HG02571 (cell line): ENCODE measurements at regions not wholly inside any gene's neighbourhood (a gene's known extent, or its start where the extent isn't known, plus 50 kb on each side); places are given as distances from the start of the nearest gene placed in this dataset.

Experiments
- ATAC-seq: cut with Tn5 transposase; IDR thresholded peaks from one replicate; pipeline ENCODE4 v1.9.1; 2021; ENCODE audit warnings: mild to moderate bottlenecking, moderate library complexity; ENCODE audit not compliant: unreplicated experiment

DNA sequence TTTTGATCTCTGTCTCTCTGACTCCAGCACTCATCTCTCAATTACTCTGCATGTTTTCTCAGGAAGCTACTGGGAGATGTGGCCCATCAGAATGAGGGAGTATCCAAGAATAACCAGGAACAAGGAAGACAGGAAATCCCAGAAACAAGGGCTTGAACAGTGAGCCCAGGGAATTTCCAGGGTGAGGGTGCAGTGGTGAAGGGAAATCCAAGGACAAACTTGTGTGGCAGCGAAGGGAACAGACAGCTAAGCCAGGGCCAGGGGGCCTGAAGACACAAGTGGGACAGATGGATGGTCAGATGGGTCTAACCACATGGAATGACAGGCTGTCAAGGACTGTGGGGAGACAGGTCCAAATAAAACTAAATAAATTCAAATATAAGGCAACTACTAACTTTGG, 121.8 kb upstream of the ERRFI1 start:
- ATAC-seq: no peak

DNA sequence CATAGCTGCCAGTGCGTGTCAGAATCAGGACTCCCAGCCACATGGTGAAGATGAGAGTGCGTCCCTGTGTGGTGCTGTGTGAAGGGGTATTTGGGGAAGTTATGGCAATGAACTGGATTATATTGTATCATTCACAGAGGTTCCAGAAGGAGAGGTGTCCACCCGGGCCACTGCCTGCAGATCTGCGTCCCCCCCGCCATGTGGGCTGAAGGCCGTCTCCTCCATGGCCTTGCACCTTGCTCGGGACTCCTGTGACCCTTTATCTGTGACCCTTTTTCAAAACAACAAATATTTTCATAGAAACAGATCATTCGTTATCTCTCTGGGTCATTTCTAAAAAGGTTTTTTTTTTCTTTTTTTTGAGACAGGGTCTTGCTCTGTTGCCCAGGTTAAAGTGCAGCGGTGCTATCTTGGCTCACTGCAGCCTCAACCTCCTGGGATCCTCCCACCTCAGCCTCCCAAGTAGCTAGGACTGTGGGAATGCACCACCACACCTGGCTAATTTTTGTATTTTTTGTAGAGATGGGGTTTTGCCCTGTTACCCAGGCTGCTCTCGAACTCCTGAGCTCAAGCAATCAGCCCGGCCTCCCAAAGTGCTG, 120.2 kb upstream of the ERRFI1 start:
- ATAC-seq: no peak

DNA sequence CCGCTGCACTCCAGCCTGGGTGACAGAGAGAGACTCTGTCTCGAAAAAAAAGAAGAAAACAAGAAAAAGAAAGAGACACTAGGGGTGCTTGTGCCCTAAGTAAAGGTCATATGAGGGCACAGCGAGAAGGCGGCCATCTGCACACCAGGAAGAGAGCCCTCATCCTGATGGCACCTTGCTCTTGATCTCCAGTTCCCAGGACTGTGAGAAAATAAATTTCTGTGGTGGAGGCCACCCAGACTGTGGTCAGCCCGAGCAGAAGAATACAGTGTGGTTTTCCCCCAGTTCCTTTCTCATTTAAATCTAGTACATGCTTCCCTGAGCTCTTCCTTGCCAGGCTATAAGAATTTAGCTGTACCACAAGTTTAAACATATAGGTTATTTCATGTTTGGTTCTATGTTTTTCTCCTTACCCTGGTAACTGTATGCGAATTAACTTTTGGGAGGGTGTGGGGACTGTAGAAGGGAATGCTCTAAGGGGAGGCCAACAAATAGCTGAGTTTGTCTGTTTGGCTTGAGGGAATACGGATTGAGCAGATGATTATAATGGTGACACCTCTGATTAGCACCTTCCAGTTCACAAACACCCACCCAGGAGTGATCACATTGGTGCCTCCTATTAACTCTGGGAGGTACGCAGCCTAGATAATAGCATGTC, 119.6 kb upstream of the ERRFI1 start:
- ATAC-seq: no peak

- no peak for ATAC-seq
Observed at GRCh38 chr1:8144323-8144722, 118.2 kb upstream of the ERRFI1 start.

DNA sequence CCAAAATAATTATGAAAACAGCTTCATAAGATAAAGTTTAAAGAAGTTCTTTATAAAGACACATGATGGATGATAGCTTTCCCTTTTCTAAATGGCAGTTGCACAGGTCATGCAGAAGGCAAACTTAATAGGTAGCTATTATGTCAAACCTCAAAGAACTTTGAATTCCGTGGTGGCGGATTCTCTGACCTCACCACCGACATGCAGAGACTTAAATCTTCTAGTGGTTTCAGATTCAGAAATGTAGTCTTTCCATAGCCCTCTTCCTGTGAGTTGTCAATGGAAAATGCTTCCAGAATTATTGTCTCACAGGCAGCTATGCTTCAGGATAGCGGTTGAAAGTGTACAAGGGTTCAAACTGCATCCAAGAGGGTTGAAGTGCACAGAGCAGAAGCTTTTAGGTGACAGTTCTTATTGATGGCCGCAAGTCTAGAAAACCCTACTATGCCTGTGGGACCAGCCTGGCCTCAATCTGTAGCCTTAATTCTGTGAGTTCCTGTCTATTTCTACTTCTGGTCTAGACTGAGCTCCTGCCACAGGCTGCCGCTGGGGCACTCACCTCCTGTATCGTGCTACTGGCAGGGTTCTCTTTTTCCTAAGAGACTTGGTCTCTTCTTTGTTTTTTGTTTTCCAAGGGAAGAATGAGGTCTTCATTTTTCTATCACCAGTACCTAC, 117.0 kb upstream of the ERRFI1 start:
- ATAC-seq: no peak

DNA sequence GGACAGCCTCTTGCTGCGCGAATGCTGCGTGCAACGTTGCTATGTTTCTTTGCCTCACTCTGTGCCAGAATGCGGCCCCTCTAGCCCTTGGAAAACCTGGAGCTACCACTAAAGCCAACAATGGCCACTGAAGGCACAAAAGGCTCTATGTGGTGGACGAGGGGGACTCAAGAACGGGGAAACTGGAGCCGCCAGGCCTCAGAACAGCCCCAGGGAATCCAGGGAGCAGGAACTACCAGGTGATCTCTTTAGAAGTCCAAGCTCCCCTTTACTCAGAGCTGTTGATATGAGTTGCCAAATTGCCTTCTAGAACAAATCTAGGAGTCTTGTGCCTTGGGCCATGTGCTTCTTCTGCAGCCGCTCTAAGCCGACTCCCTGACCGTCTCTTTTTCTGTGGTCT, 113.8 kb upstream of the ERRFI1 start:
- ATAC-seq: no peak

GRCh38 chr1:8139383-8139782, 113.3 kb upstream of the ERRFI1 start:
- no peak for ATAC-seq

- ATAC-seq: no peak
Observed at GRCh38 chr1:8138673-8139072, 112.6 kb upstream of the ERRFI1 start.

- ATAC-seq: no peak
Observed at GRCh38 chr1:8137481-8138244, 111.6 kb upstream of the ERRFI1 start.

- no peak for ATAC-seq
Observed at GRCh38 chr1:8136766-8137165, 110.7 kb upstream of the ERRFI1 start.

- ATAC-seq: no peak
Observed at GRCh38 chr1:8135250-8135649, 109.1 kb upstream of the ERRFI1 start.

- no peak for ATAC-seq
Observed at GRCh38 chr1:8134546-8135235, 108.6 kb upstream of the ERRFI1 start.

DNA sequence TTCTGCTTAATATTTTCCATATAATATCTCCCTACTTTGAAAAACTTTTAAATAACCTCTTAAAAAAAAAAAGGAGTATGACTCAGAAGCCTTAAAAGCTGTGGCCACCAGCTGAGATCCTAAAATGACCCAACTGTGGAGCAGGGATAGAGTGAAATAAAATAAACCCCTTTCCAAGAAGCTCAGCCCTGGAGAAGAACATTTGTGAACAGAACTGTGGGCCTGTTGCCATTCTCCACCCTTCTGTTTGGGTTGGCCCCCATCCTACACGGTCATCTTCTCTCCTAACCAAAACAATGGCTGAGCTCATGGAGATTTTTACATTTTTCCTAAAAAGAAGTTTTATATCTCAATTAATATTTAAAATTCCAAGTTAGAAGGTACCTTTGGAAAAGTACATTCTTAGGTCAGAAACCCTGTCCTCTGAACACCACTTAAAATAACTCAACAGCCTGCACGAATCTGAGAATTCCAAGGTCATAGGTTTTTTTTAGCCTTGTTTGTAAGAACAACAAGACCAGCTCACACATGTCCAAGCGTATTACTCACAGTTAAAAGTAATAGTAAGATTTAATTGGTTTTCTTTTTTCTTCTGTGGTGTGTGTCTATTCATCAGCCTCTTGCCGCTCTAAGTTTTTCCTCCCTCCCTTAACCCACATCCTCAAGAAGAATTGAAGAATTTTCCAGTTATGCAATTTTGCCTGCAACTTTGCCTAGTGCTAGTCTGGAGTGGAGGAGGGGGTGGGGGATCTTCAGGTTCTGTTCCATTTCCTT, 107.7 kb upstream of the ERRFI1 start:
- no peak for ATAC-seq

DNA sequence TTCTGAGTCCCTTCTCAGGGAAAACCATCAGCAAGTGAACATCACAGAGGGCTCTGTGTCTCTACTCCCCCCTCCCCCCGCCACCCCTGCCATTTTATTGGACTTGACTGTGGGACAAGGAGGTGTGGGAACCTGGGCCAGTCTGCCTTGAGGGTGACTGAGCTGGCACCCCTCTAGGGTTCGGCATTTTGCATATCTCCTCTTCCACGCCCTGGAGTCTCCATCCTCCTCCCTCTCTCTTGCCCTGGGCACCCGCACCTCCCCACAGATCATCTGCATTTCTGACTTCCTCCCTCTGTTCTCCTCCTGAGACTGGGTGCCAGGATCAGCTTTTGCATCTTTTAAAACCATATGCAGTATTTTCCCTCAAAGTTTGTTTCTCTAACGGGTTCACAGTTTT, 107.1 kb upstream of the ERRFI1 start:
- no peak for ATAC-seq

DNA sequence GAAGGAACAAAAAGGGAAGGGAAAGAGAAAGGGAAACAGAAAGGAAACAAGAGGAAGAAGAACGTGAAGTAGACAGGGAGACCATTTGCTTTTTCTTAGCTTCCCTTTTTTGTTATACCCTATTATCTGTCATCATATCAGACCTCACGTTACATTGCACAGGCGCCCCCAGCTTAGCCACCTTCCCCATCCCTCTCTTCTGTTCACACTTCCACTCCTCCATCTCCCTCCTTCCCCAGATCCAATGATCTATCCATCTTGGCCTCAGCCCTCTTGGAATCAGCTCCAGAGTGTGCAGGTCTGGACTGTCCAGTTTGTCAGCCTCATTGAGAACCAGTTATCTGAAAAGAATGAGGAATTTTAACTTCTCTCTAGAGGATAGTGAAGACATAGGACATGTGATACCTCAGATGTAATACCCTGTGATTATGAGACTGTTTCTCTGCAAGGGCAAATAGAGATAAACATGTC, 101.1 kb upstream of the ERRFI1 start:
- ATAC-seq: no peak

GRCh38 chr1:8122477-8123407, 96.6 kb upstream of the ERRFI1 start:
- ATAC-seq: no peak

- ATAC-seq: no peak
Observed at GRCh38 chr1:8122160-8122476, 96.0 kb upstream of the ERRFI1 start.

GRCh38 chr1:8121261-8122159, 95.4 kb upstream of the ERRFI1 start:
- ATAC-seq: no peak
